DOHH2 (cell line): ENCODE measurements at regions not wholly inside any gene's neighbourhood (a gene's known extent, or its start where the extent isn't known, plus 50 kb on each side); places are given as distances from the start of the nearest gene placed in this dataset.

Experiments
- H3F3A ChIP-seq: fragments of 200-600 bp; sonication (generic), shearing (Covaris generic); 2 replicates; pipeline ENCODE4 v1.6.0; 2016; ENCODE audit warnings: antibody characterized with exemption, mild to moderate bottlenecking; ENCODE audit not compliant: control insufficient read depth, insufficient read depth
- H3K27ac ChIP-seq: fragments of 200-600 bp; sonication (generic); 2 replicates; pipeline ENCODE4 v1.5.1; 2014; ENCODE audit warnings: low read depth, mild to moderate bottlenecking, low read length, moderate library complexity
- H3K27me3 ChIP-seq: fragments of 200-600 bp; sonication (generic); 2 replicates; pipeline ENCODE4 v1.6.1; 2014; ENCODE audit warnings: mild to moderate bottlenecking, low read length, mixed read lengths; ENCODE audit not compliant: control insufficient read depth
- H3K36me3 ChIP-seq: fragments of 200-600 bp; sonication (generic); 2 replicates; pipeline ENCODE4 v1.6.1; 2014; ENCODE audit warnings: mild to moderate bottlenecking, low read length, moderate library complexity, mixed read lengths; ENCODE audit not compliant: control insufficient read depth
- H3K4me1 ChIP-seq: fragments of 200-600 bp; sonication (generic); 2 replicates; pipeline ENCODE4 v1.6.1; 2014; ENCODE audit warnings: mild to moderate bottlenecking, low read length, mixed read lengths; ENCODE audit not compliant: control insufficient read depth
- H3K4me2 ChIP-seq: fragments of 200-600 bp; sonication (generic); 2 replicates; pipeline ENCODE4 v1.6.0; 2014; ENCODE audit warnings: mild to moderate bottlenecking, low read length, moderate library complexity
- H3K4me3 ChIP-seq: fragments of 200-600 bp; sonication (generic); 2 replicates; pipeline ENCODE4 v1.5.1; 2014; ENCODE audit warnings: mild to moderate bottlenecking, low read length, mixed read lengths
- H3K79me2 ChIP-seq: fragments of 200-600 bp; sonication (generic); 2 replicates; pipeline ENCODE4 v1.6.1; 2014; ENCODE audit warnings: mild to moderate bottlenecking, low read length, mixed read lengths; ENCODE audit not compliant: control insufficient read depth
- H3K9me2 ChIP-seq: fragments of 200-600 bp; sonication (generic); replicated peaks from 2 replicates; pipeline ENCODE4 v1.6.1; 2014; ENCODE audit warnings: mild to moderate bottlenecking, low read length, mixed read lengths; ENCODE audit not compliant: control insufficient read depth
- H3K9me3 ChIP-seq: fragments of 200-600 bp; sonication (generic); 2 replicates; pipeline ENCODE4 v1.6.1; 2014; ENCODE audit warnings: antibody characterized with exemption, low read length, mixed read lengths; ENCODE audit not compliant: control insufficient read depth, insufficient read depth
- H4K20me1 ChIP-seq: fragments of 200-600 bp; sonication (generic); 2 replicates; pipeline ENCODE4 v1.6.0; 2014; ENCODE audit warnings: low read depth, mild to moderate bottlenecking, antibody characterized with exemption, low read length, moderate library complexity; ENCODE audit not compliant: control insufficient read depth, insufficient read depth
- EZH2phosphoT487 ChIP-seq: fragments of 200-600 bp; sonication (generic); IDR thresholded peaks from 2 replicates; pipeline ENCODE4 v1.6.1; 2017; ENCODE audit warnings: borderline replicate concordance, mild to moderate bottlenecking, antibody characterized with exemption, low read length, moderate library complexity, mixed read lengths
- TF ChIP-seq, protein P1 (sequence below): fragments of 200-600 bp; sonication (generic); IDR thresholded peaks from one replicate; pipeline ENCODE4 v1.5.1; 2014; ENCODE audit warnings: antibody characterized with exemption, mild to moderate bottlenecking, low read depth, low read length; ENCODE audit not compliant: poor library complexity, severe bottlenecking

DNA sequence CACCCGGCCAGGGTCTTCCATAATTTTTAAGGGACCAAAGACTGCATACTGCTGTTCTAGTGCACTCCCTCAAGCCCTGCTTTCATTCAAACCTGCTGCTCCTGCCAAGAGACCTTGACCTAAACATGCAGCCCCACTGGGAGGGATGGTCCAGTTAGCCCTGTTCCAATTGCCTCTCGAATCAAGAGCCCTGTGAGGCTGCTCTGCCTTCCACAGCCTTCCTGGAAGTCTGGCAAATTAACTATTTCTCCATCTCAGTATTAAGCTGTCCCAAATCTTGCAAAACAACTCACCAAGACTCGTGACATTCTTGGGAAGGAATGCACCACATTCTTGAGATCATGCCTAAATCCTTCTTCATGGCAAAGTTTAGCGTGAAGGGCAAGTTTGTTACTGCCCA, 231.3 kb downstream of the C1orf94 start:
- H3K36me3 ChIP-seq, result no peaks in the 10 kb centered on the region
- H4K20me1 ChIP-seq, result no peaks in the 10 kb centered on the region
- H3K27ac ChIP-seq, result no peak overlapping the region
- no peaks in the 10 kb centered on the region for H3F3A ChIP-seq
- no peaks in the 10 kb centered on the region for H3K79me2 ChIP-seq
- no peaks in the 10 kb centered on the region for H3K27me3 ChIP-seq
- H3K4me3 ChIP-seq, result no peak overlapping the region
- H3K9me3 ChIP-seq, result no peaks in the 10 kb centered on the region
- TF ChIP-seq EZH2phosphoT487, result no peak
- TF ChIP-seq, protein P1, sequence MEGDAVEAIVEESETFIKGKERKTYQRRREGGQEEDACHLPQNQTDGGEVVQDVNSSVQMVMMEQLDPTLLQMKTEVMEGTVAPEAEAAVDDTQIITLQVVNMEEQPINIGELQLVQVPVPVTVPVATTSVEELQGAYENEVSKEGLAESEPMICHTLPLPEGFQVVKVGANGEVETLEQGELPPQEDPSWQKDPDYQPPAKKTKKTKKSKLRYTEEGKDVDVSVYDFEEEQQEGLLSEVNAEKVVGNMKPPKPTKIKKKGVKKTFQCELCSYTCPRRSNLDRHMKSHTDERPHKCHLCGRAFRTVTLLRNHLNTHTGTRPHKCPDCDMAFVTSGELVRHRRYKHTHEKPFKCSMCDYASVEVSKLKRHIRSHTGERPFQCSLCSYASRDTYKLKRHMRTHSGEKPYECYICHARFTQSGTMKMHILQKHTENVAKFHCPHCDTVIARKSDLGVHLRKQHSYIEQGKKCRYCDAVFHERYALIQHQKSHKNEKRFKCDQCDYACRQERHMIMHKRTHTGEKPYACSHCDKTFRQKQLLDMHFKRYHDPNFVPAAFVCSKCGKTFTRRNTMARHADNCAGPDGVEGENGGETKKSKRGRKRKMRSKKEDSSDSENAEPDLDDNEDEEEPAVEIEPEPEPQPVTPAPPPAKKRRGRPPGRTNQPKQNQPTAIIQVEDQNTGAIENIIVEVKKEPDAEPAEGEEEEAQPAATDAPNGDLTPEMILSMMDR, result no peak
- no peaks in the 10 kb centered on the region for H3K4me1 ChIP-seq
- H3K4me2 ChIP-seq, result no peak overlapping the region
- H3K9me2 ChIP-seq, result no peaks in the 10 kb centered on the region; the same call in 1 of the 2 replicates

DNA sequence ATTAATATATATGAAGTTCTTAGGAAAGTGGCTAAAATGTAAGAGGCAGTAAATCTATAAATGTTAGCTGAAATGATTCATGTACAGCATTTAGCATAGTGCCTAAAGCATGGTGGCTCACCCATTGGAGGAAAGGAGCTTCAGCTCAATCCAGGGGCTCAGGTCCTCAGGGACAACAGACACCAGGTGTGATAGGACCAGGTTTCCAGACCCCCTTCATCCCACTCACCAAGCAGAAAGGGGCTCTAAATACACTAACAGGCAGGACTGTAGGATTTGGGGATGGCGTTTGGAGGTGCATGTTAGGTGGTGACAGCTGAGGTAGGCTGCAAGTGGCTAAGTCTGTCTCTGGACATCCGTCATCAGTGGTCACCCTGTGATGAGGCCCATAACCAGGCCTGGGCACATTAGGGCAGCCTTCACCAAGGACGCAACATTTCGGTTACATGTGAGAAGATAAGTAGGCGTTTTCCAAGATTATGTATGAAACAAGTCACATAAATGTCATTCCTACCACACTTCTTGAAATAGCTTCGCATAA, 233.1 kb downstream of the C1orf94 start:
- Histone ChIP-seq H3K27me3 (no peaks in the 10 kb centered on the region), H3K4me3 (no peak overlapping the region), H3F3A (no peaks in the 10 kb centered on the region), H3K4me1 (no peaks in the 10 kb centered on the region), H3K79me2 (no peaks in the 10 kb centered on the region), H3K36me3 (no peaks in the 10 kb centered on the region), H3K9me3 (no peaks in the 10 kb centered on the region), H3K4me2 (no peak overlapping the region), H4K20me1 (no peaks in the 10 kb centered on the region), H3K9me2 (no peaks in the 10 kb centered on the region; the same call in 1 of the 2 replicates), H3K27ac (no peak overlapping the region)
- TF ChIP-seq, protein P1, result no peak
- TF ChIP-seq EZH2phosphoT487, result no peak

GRCh38 chr1:34412598-34413370, 236.1 kb downstream of the C1orf94 start:
- no peaks in the 10 kb centered on the region for H3K36me3 ChIP-seq
- no peak overlapping the region for H3K4me2 ChIP-seq
- TF ChIP-seq, protein P1, result no peak
- no peaks in the 10 kb centered on the region for H3K4me1 ChIP-seq
- H4K20me1 ChIP-seq, result no peaks in the 10 kb centered on the region
- H3K9me2 ChIP-seq, result no peaks in the 10 kb centered on the region; the same call in 1 of the 2 replicates
- H3K27ac ChIP-seq, result no peak overlapping the region
- H3K27me3 ChIP-seq, result no peaks in the 10 kb centered on the region
- no peaks in the 10 kb centered on the region for H3F3A ChIP-seq
- no peaks in the 10 kb centered on the region for H3K79me2 ChIP-seq
- no peaks in the 10 kb centered on the region for H3K9me3 ChIP-seq
- no peak overlapping the region for H3K4me3 ChIP-seq
